ENCODE measurements at regions not wholly inside any gene's neighbourhood (a gene's known extent, or its start where the extent isn't known, plus 50 kb on each side); places are given as distances from the start of the nearest gene placed in this dataset.

GRCh38 chr14:64639340-64639821, 64.8 kb upstream of the PLEKHG3 start:
- DNase-seq: no peak

- DNase-seq: no peak
Measured at GRCh38 chr14:64640839-64641238, 63.4 kb upstream of the PLEKHG3 start.

GRCh38 chr14:64641760-64642159, 62.5 kb upstream of the PLEKHG3 start:
- DNase-seq: no peak

- DNase-seq: no peak
Measured at GRCh38 chr14:64643709-64644108, 60.5 kb upstream of the PLEKHG3 start.

DNA sequence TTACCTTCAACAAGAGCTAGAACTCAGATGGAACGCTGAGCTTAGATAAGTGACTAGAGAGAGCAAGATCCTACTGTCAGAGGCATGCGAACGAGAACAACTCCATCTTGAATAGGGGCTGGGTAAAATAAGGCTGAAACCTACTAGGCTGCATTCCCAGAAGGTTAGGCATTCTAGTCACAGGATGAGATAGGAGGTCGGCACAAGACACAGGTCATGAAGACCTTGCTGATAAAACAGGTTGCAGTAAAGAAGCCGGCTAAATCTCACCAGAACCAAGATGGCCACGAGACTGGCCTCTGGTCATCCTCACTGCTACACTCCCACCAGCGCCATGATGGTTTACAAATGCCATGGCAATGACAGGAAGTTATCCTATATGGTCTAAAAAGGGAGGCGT, 59.6 kb upstream of the PLEKHG3 start:
- DNase-seq: no peak

- DNase-seq: no peak
Measured at GRCh38 chr14:64645220-64645892, 58.9 kb upstream of the PLEKHG3 start.

- DNase-seq: no peak
Measured at GRCh38 chr14:64646103-64646502, 58.1 kb upstream of the PLEKHG3 start.

DNA sequence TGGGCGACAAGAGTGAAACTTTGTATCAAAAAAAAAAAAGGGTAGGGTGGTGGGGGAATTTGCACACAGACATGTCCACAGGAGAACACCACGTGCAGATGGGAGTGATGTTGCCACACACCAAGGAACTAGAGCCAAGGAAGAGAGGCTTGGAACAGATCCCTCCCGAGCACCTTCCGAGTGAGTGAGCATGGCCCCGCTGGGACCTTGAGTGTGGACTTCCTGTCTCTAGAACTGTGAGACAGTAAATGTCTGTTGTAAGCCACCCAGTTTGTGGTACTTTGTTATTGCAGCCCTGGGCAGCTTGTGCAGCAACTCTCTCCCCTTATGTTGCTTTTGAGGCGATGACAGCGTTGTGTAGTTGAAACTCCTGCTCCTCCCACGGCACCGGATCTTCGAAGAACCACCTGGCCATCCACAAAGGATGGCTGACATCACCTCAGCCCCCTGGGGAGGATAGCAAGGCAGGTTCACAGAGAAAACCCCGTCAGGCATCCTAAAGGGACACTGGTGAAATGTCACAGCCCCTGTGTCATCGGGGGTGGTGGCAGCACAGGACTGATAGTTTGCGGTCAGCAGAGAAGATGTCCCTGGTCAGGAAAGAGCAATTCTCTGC, 54.7 kb upstream of the PLEKHG3 start:
- no peak for DNase-seq

GRCh38 chr14:64653900-64654245, 50.4 kb upstream of the PLEKHG3 start:
- DNase-seq: peak; percentile 29

DNA sequence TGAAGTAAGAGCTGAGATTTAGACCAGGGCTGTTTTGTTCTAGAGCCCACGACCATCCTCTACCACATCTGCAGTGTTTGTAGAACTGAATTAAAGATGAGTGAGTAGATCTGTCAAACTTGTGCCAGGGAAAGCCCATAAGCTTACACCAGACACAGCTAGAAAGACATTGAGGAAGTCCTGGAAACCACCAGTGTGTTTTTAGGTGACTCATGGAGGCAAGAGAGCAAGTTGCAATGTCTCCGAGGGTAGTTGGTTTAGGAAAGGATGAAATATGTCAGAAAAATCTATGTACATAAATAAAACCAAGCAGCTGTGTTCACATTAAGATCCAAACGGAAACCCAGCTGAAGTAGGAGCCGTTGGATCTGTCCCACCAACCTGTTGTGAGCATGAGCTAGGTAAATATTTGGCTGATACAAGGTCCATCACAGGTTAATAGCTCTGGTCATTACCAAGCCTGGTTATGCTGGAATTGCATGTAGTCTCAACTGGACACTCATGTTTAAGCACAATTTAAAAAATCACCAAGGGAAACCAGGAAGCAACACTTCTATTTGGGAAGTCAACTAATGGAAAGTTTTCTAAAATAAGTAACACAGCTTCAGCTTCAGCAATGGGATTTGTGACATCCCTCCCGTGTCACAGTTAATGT, 49.9 kb upstream of the PLEKHG3 start:
- peak; percentile 86 for DNase-seq
